Central memory CD8-positive, alpha-beta T cell (primary cell): ENCODE measurements at regions not wholly inside any gene's neighbourhood (a gene's known extent, or its start where the extent isn't known, plus 50 kb on each side); places are given as distances from the start of the nearest gene placed in this dataset.

Experiments
- ATAC-seq: fragments of 150-1000 bp; cut with Tn5 transposase; replicated peaks from 2 replicates; pipeline ENCODE4 v1.10.0; 2022; ENCODE audit warnings: mild to moderate bottlenecking, moderate FRiP score, moderate number of reproducible peaks; ENCODE audit not compliant: poor library complexity, severe bottlenecking; ENCODE audit errors: extremely low read depth
- DNase-seq, 2 donors: peaks; one replicate each; pipeline ENCODE4 v3.0.0; 2021; ENCODE audit warnings: low spot score in 2 of 2
- H3K27ac Mint-ChIP-seq: one replicate; pipeline ENCODE4 v1.8.0; 2022; ENCODE audit warnings: low read depth, mild to moderate bottlenecking, moderate library complexity, mixed read lengths
- H3K27me3 Mint-ChIP-seq: one replicate; pipeline ENCODE4 v1.8.0; 2022; ENCODE audit warnings: mixed read lengths
- H3K36me3 Mint-ChIP-seq: one replicate; pipeline ENCODE4 v1.8.0; 2022; ENCODE audit warnings: mild to moderate bottlenecking, moderate library complexity, mixed read lengths; ENCODE audit not compliant: insufficient read depth
- H3K4me1 Mint-ChIP-seq: one replicate; pipeline ENCODE4 v1.8.0; 2022; ENCODE audit warnings: mixed read lengths
- H3K4me3 Mint-ChIP-seq: one replicate; pipeline ENCODE4 v1.8.0; 2022; ENCODE audit warnings: mild to moderate bottlenecking, moderate library complexity, mixed read lengths
- H3K9me3 Mint-ChIP-seq: one replicate; pipeline ENCODE4 v1.8.0; 2022; ENCODE audit warnings: mixed read lengths

- Mint-ChIP-seq H3K4me3 (no peak overlapping the region), H3K36me3 (no peaks in the 10 kb centered on the region), H3K9me3 (peaks cover 12% of the 10 kb centered on the region), H3K27ac (no peak overlapping the region), H3K27me3 (no peaks in the 10 kb centered on the region), H3K4me1 (no peaks in the 10 kb centered on the region)
- DNase-seq, result no peak
- no peak for ATAC-seq
Observed at GRCh38 chr2:23096906-23097602, 287.9 kb upstream of the KLHL29 start.

GRCh38 chr2:23100406-23100805 lies 284.6 kb upstream of the KLHL29 start:
- Mint-ChIP-seq H3K27ac (no peak overlapping the region), H3K27me3 (no peaks in the 10 kb centered on the region), H3K4me3 (no peak overlapping the region), H3K9me3 (peaks cover 14% of the 10 kb centered on the region), H3K36me3 (no peaks in the 10 kb centered on the region), H3K4me1 (no peaks in the 10 kb centered on the region)
- DNase-seq (no peak), ATAC-seq (no peak)

- no peak for ATAC-seq
- no peaks in the 10 kb centered on the region for H3K36me3 Mint-ChIP-seq
- DNase-seq, result no peak
- H3K27ac Mint-ChIP-seq, result no peak overlapping the region
- peaks cover 24% of the 10 kb centered on the region for H3K9me3 Mint-ChIP-seq
- H3K4me3 Mint-ChIP-seq, result no peak overlapping the region
- H3K27me3 Mint-ChIP-seq, result no peaks in the 10 kb centered on the region
- no peaks in the 10 kb centered on the region for H3K4me1 Mint-ChIP-seq
Observed at GRCh38 chr2:23106242-23106785, 278.7 kb upstream of the KLHL29 start.

GRCh38 chr2:23107327-23107941 lies 277.5 kb upstream of the KLHL29 start:
- H3K4me1 Mint-ChIP-seq, result no peaks in the 10 kb centered on the region
- peaks cover 24% of the 10 kb centered on the region for H3K9me3 Mint-ChIP-seq
- H3K4me3 Mint-ChIP-seq, result no peak overlapping the region
- no peaks in the 10 kb centered on the region for H3K36me3 Mint-ChIP-seq
- no peak for ATAC-seq
- H3K27ac Mint-ChIP-seq, result no peak overlapping the region
- H3K27me3 Mint-ChIP-seq, result no peaks in the 10 kb centered on the region
- DNase-seq, result no peak

GRCh38 chr2:23111263-23111662 lies 273.7 kb upstream of the KLHL29 start:
- Mint-ChIP-seq H3K4me3 (no peak overlapping the region), H3K9me3 (peaks cover 16% of the 10 kb centered on the region), H3K4me1 (no peaks in the 10 kb centered on the region), H3K36me3 (no peaks in the 10 kb centered on the region), H3K27ac (no peak overlapping the region), H3K27me3 (no peaks in the 10 kb centered on the region)
- DNase-seq (no peak), ATAC-seq (no peak)

- Mint-ChIP-seq H3K9me3 (peaks cover 22% of the 10 kb centered on the region), H3K4me3 (no peak overlapping the region), H3K4me1 (no peaks in the 10 kb centered on the region), H3K27ac (no peak overlapping the region), H3K36me3 (no peaks in the 10 kb centered on the region), H3K27me3 (no peaks in the 10 kb centered on the region)
- no peak for DNase-seq
- ATAC-seq, result no peak
Observed at GRCh38 chr2:23112517-23112916, 272.5 kb upstream of the KLHL29 start.

GRCh38 chr2:23114299-23114698 lies 270.7 kb upstream of the KLHL29 start:
- Mint-ChIP-seq H3K27me3 (no peaks in the 10 kb centered on the region), H3K36me3 (no peaks in the 10 kb centered on the region), H3K4me3 (no peak overlapping the region), H3K4me1 (no peaks in the 10 kb centered on the region), H3K9me3 (peaks cover 17% of the 10 kb centered on the region), H3K27ac (no peak overlapping the region)
- ATAC-seq, result no peak
- no peak for DNase-seq

- H3K27ac Mint-ChIP-seq, result no peak overlapping the region
- peaks cover 17% of the 10 kb centered on the region for H3K9me3 Mint-ChIP-seq
- H3K27me3 Mint-ChIP-seq, result no peaks in the 10 kb centered on the region
- H3K4me1 Mint-ChIP-seq, result no peaks in the 10 kb centered on the region
- H3K4me3 Mint-ChIP-seq, result no peak overlapping the region
- DNase-seq, result no peak
- no peaks in the 10 kb centered on the region for H3K36me3 Mint-ChIP-seq
- no peak for ATAC-seq
Observed at GRCh38 chr2:23118313-23118712, 266.7 kb upstream of the KLHL29 start.

GRCh38 chr2:23118894-23119293 lies 266.1 kb upstream of the KLHL29 start:
- H3K4me1 Mint-ChIP-seq, result no peaks in the 10 kb centered on the region
- no peak overlapping the region for H3K27ac Mint-ChIP-seq
- no peaks in the 10 kb centered on the region for H3K27me3 Mint-ChIP-seq
- H3K36me3 Mint-ChIP-seq, result no peaks in the 10 kb centered on the region
- ATAC-seq, result no peak
- no peak for DNase-seq
- no peak overlapping the region for H3K4me3 Mint-ChIP-seq
- peaks cover 14% of the 10 kb centered on the region for H3K9me3 Mint-ChIP-seq

GRCh38 chr2:23120161-23120560 lies 264.8 kb upstream of the KLHL29 start:
- Mint-ChIP-seq H3K9me3 (peaks cover 12% of the 10 kb centered on the region), H3K27me3 (no peaks in the 10 kb centered on the region), H3K27ac (no peak overlapping the region), H3K36me3 (no peaks in the 10 kb centered on the region), H3K4me1 (no peaks in the 10 kb centered on the region), H3K4me3 (no peak overlapping the region)
- DNase-seq (no peak), ATAC-seq (no peak)

- ATAC-seq (no peak), DNase-seq (no peak)
- Mint-ChIP-seq H3K4me3 (no peak overlapping the region), H3K27ac (no peak overlapping the region), H3K27me3 (no peaks in the 10 kb centered on the region), H3K36me3 (no peaks in the 10 kb centered on the region), H3K4me1 (no peaks in the 10 kb centered on the region), H3K9me3 (peaks cover 6% of the 10 kb centered on the region)
Observed at GRCh38 chr2:23121968-23122648, 262.9 kb upstream of the KLHL29 start.

GRCh38 chr2:23122681-23123215 lies 262.2 kb upstream of the KLHL29 start:
- Mint-ChIP-seq H3K4me1 (no peaks in the 10 kb centered on the region), H3K27ac (no peak overlapping the region), H3K27me3 (no peaks in the 10 kb centered on the region), H3K36me3 (no peaks in the 10 kb centered on the region), H3K9me3 (peaks cover 6% of the 10 kb centered on the region), H3K4me3 (no peak overlapping the region)
- ATAC-seq (no peak), DNase-seq (no peak)
